BLaER1 (cell line): ENCODE measurements at regions not wholly inside any gene's neighbourhood (a gene's known extent, or its start where the extent isn't known, plus 50 kb on each side); places are given as distances from the start of the nearest gene placed in this dataset.

Experiments used
- H3K27ac ChIP-seq: shearing (Covaris generic); formaldehyde crosslinking; 2 replicates; pipeline ENCODE4 v1.8.1; 2022
- H3K27me3 ChIP-seq: shearing (Covaris generic); formaldehyde crosslinking; 2 replicates; pipeline ENCODE4 v1.8.1; 2022
- H3K36me3 ChIP-seq: shearing (Covaris generic); formaldehyde crosslinking; 2 replicates; pipeline ENCODE4 v1.8.1; 2022
- H3K4me1 ChIP-seq: shearing (Covaris generic); formaldehyde crosslinking; 2 replicates; pipeline ENCODE4 v1.8.1; 2022
- H3K4me2 ChIP-seq: shearing (Covaris generic); formaldehyde crosslinking; 2 replicates; pipeline ENCODE4 v1.8.1; 2022
- H3K4me3 ChIP-seq: shearing (Covaris generic); formaldehyde crosslinking; 2 replicates; pipeline ENCODE4 v1.8.1; 2022
- H3K9ac ChIP-seq: shearing (Covaris generic); formaldehyde crosslinking; 2 replicates; pipeline ENCODE4 v1.8.1; 2022
- H3K9me3 ChIP-seq: shearing (Covaris generic); formaldehyde crosslinking; 2 replicates; pipeline ENCODE4 v1.8.1; 2022
- H4K20me1 ChIP-seq: shearing (Covaris generic); formaldehyde crosslinking; 2 replicates; pipeline ENCODE4 v1.8.1; 2022
- Cebpa-rat ChIP-seq: shearing (Covaris generic); IDR thresholded peaks from 2 replicates; pipeline ENCODE4 v1.8.1; 2022

DNA sequence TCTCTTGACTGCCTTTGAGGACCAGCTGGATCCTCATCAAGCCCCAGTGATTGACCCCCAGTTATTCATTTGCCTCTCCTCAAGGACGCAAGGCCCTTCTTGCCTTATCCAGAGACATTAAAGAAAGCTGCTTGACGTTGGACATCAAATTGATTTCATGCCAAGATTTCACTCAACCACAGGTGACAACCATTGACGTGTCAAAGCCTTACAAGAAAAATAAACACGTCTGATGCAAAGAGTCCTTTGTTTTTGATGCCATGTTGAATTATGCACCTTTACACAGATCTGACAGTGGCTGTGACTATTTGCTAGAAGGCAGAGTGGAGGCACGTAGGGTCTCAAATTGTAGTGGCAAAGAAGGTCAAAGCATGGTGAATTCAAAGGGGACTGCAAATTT, 666.2 kb upstream of the CAMK1G start:
- no peak overlapping the region for H3K4me2 ChIP-seq
- TF ChIP-seq Cebpa-rat = no peak

DNA sequence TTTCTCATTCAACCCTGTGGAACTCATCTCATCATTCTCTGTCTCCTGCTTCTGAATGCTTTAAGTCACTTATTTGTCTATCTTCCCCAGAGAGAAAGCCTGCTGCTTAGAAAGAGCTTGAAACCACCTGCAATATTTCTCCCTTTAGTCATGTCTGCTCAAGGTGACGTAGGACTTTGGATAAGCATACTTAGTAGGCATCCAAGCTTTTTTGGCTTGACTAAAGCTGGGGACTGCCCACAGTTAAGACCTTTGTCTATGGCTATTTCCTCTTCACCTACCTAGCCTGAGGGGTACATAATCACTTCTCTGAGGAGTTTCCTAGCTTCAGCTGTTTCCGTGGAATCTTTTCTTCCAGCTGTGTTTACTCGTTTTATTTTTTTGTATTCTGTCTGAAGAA, 665.8 kb upstream of the CAMK1G start:
- Histone ChIP-seq H4K20me1 (no peaks in the 10 kb centered on the region), H3K9me3 (peaks cover 1% of the 10 kb centered on the region; the same call in 1 of the 2 replicates), H3K27ac (no peak overlapping the region), H3K36me3 (no peaks in the 10 kb centered on the region), H3K4me2 (no peak overlapping the region), H3K9ac (no peak overlapping the region), H3K4me1 (no peaks in the 10 kb centered on the region), H3K27me3 (no peaks in the 10 kb centered on the region), H3K4me3 (no peak overlapping the region)
- TF ChIP-seq Cebpa-rat = no peak

More for the DNA sequence above, 666.2 kb upstream of the CAMK1G start:
- Histone ChIP-seq H3K4me3 (no peak overlapping the region), H3K4me1 (no peaks in the 10 kb centered on the region), H3K27ac (no peak overlapping the region), H3K9me3 (peaks cover 6% of the 10 kb centered on the region; the same call in 1 of the 2 replicates), H4K20me1 (no peaks in the 10 kb centered on the region), H3K36me3 (no peaks in the 10 kb centered on the region), H3K27me3 (no peaks in the 10 kb centered on the region), H3K9ac (no peak overlapping the region)

DNA sequence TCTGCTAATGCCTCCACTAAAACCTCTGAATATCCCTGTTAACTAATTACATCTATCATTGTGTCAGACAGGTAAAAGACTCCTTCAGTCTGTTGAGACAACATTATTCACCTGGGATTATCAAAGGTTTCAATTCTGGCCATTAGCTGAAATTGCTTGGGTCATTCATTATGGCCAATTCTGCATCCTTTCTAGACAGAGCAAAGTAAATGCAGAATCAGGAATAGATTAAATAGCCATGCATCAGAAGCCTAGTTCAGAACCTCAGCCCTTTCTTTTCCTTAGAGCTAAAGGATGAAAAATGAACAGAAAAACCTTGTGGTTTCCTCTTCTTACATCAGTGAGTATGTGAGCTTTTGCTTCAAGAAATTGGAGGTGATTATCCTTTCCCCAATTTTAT, 665.4 kb upstream of the CAMK1G start:
- Histone ChIP-seq H3K4me1 (peaks cover under 1% of the 10 kb centered on the region; the same call in 1 of the 2 replicates), H3K4me2 (no peak overlapping the region), H3K9me3 (no peaks in the 10 kb centered on the region), H3K4me3 (no peak overlapping the region), H4K20me1 (no peaks in the 10 kb centered on the region), H3K36me3 (no peaks in the 10 kb centered on the region), H3K27me3 (no peaks in the 10 kb centered on the region), H3K27ac (no peak overlapping the region), H3K9ac (no peak overlapping the region)
- no peak for TF ChIP-seq Cebpa-rat

DNA sequence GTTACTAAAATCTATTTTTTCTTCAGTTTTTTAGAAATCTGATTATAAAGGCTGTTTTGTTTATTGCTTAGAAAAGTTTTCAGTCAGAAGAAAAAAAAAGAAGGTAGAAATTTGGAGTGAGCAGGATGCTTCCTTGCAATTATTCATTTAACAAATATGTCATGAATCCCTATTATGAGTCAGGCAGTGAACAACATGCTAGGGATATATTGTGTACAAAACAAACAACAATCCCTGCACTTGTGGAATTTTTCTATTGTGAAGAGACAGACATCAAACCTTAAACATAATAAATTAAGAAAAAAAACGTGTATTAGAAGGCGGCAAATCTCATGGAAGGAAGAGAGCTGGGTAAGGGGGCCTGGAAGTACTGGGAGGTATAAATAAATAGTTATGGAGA, 664.1 kb upstream of the CAMK1G start:
- H3K4me3 ChIP-seq = no peak overlapping the region
- no peak for TF ChIP-seq Cebpa-rat
- H3K36me3 ChIP-seq = no peaks in the 10 kb centered on the region
- H3K4me2 ChIP-seq = no peak overlapping the region
- H3K27ac ChIP-seq = no peak overlapping the region
- no peaks in the 10 kb centered on the region for H4K20me1 ChIP-seq
- H3K9me3 ChIP-seq = no peaks in the 10 kb centered on the region
- H3K9ac ChIP-seq = no peak overlapping the region
- H3K4me1 ChIP-seq = peaks cover 12% of the 10 kb centered on the region
- no peaks in the 10 kb centered on the region for H3K27me3 ChIP-seq

- Histone ChIP-seq H3K9ac (no peak overlapping the region), H3K27me3 (no peaks in the 10 kb centered on the region), H3K4me3 (no peak overlapping the region), H4K20me1 (no peaks in the 10 kb centered on the region), H3K27ac (no peak overlapping the region), H3K9me3 (no peaks in the 10 kb centered on the region), H3K4me2 (no peak overlapping the region), H3K4me1 (peaks cover 17% of the 10 kb centered on the region), H3K36me3 (no peaks in the 10 kb centered on the region)
- no peak for TF ChIP-seq Cebpa-rat
These were observed 662.3 kb upstream of the CAMK1G start for GRCh38 chr1:208921259-208921658.

DNA sequence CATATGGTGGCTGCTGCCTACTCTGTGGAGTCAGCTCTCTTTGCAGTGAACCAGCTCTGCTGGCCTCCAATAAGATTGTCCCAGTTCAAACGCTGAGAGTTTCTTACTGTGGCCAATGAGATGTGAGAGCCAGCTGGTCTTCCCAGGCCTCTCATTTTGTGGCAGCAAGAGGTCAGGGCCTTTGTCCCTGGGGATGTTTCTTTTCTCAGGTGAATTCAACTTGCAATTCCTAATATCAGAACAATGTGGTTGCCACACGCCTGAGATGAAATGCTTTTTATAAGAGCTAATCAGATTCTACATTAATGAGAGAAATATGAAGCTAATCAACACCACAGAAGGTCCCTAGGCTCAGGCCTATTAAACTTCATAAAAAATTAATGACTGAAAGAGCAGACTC, 660.1 kb upstream of the CAMK1G start:
- peak overlapping the region; percentile 37 for H3K4me2 ChIP-seq
- peaks cover 17% of the 10 kb centered on the region for H3K4me1 ChIP-seq
- H3K27ac ChIP-seq = no peak overlapping the region

GRCh38 chr1:208923946-208924720, 659.4 kb upstream of the CAMK1G start:
- Histone ChIP-seq H3K4me2 (peak overlapping the region; percentile 37), H3K4me1 (peaks cover 17% of the 10 kb centered on the region), H3K4me3 (no peak overlapping the region), H3K9me3 (no peaks in the 10 kb centered on the region), H3K27ac (no peak overlapping the region), H4K20me1 (no peaks in the 10 kb centered on the region), H3K27me3 (no peaks in the 10 kb centered on the region), H3K9ac (no peak overlapping the region), H3K36me3 (no peaks in the 10 kb centered on the region)
- no peak for TF ChIP-seq Cebpa-rat

More for the DNA sequence above, 660.1 kb upstream of the CAMK1G start:
- Histone ChIP-seq H3K27me3 (no peaks in the 10 kb centered on the region), H3K4me3 (no peak overlapping the region), H3K9me3 (no peaks in the 10 kb centered on the region), H4K20me1 (no peaks in the 10 kb centered on the region), H3K9ac (no peak overlapping the region), H3K36me3 (no peaks in the 10 kb centered on the region)
- TF ChIP-seq Cebpa-rat = no peak

DNA sequence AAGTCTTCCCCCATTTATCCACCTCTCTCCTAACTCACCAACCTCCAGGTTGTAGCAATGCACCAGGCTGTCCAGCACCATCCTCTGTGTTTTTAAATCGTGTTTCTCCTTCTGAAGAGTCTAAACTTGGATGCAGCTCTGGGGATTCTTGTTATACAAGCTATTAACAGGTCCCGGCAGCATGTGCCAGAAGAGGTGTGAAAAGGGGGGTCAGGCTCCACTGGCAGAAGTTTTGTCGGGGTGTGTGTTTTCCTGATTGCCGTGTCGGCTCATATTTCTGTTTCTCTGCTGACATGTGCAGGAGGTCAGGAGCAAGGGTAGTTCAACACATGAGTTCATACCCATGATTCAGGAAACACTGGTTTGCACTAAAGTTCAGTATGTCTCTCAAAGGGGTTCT, 658.6 kb upstream of the CAMK1G start:
- Histone ChIP-seq H3K27ac (no peak overlapping the region), H3K9me3 (no peaks in the 10 kb centered on the region), H3K4me2 (no peak overlapping the region), H3K9ac (no peak overlapping the region), H3K4me3 (no peak overlapping the region), H3K36me3 (no peaks in the 10 kb centered on the region), H3K4me1 (peaks cover 17% of the 10 kb centered on the region), H4K20me1 (no peaks in the 10 kb centered on the region), H3K27me3 (no peaks in the 10 kb centered on the region)
- no peak for TF ChIP-seq Cebpa-rat

GRCh38 chr1:208928349-208929010, 655.0 kb upstream of the CAMK1G start:
- Histone ChIP-seq H3K9me3 (no peaks in the 10 kb centered on the region), H3K27me3 (no peaks in the 10 kb centered on the region), H3K36me3 (no peaks in the 10 kb centered on the region), H3K4me3 (no peak overlapping the region), H3K4me2 (no peak overlapping the region), H3K4me1 (peaks cover 14% of the 10 kb centered on the region), H3K9ac (no peak overlapping the region), H3K27ac (no peak overlapping the region), H4K20me1 (no peaks in the 10 kb centered on the region)
- TF ChIP-seq Cebpa-rat = no peak

DNA sequence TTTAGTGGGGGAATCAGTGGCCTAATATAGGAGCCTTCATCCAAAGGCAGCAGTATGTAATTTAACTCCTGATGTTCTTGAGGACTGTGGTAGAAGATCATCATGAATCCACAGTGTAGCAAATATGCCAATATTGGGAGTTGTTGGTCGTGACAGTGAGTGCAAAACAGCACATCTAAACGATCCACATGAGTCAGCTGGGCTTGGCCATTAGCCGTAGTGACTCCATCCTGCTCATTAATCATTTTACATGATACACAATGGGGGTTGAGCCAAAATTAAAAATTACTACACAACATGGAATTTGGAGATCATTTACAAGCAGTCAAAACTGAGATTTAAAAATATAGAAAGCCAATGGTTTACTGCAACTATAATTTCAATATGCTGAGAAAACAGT, 653.9 kb upstream of the CAMK1G start:
- Histone ChIP-seq H3K36me3 (no peaks in the 10 kb centered on the region), H3K9me3 (no peaks in the 10 kb centered on the region), H3K4me3 (no peak overlapping the region), H4K20me1 (no peaks in the 10 kb centered on the region), H3K27ac (no peak overlapping the region), H3K4me2 (no peak overlapping the region), H3K9ac (no peak overlapping the region), H3K4me1 (peaks cover 3% of the 10 kb centered on the region), H3K27me3 (no peaks in the 10 kb centered on the region)
- no peak for TF ChIP-seq Cebpa-rat
